ENCODE measurements at regions not wholly inside any gene's neighbourhood (a gene's known extent, or its start where the extent isn't known, plus 50 kb on each side); places are given as distances from the start of the nearest gene placed in this dataset.

DNA sequence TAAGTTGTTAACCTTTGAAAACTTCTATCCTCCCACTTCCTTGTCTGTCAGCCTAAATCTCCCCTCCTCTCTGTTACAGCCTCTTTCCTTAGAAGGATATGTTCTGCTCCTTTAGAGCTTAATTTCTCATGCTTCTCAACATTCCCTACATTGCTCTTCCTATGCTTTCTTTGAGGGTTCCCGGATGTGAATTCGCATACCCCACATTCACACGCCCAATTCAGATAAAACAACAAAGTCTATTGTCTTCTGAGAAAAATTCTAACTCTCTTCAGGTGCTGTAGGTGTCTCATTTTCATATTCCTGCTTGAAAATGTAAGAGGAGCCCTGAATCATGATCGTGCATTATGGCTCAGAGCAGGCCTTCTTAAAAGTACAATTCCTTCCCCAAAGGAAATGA, 171.8 kb upstream of the DPH6 start:
- TF ChIP-seq POLR2AphosphoS5 (IDR thresholded peaks at IDR 0.05): no peak
- TF ChIP-seq POLR2A (IDR thresholded peaks at IDR 0.05): no peak
- TF ChIP-seq, protein P1, sequence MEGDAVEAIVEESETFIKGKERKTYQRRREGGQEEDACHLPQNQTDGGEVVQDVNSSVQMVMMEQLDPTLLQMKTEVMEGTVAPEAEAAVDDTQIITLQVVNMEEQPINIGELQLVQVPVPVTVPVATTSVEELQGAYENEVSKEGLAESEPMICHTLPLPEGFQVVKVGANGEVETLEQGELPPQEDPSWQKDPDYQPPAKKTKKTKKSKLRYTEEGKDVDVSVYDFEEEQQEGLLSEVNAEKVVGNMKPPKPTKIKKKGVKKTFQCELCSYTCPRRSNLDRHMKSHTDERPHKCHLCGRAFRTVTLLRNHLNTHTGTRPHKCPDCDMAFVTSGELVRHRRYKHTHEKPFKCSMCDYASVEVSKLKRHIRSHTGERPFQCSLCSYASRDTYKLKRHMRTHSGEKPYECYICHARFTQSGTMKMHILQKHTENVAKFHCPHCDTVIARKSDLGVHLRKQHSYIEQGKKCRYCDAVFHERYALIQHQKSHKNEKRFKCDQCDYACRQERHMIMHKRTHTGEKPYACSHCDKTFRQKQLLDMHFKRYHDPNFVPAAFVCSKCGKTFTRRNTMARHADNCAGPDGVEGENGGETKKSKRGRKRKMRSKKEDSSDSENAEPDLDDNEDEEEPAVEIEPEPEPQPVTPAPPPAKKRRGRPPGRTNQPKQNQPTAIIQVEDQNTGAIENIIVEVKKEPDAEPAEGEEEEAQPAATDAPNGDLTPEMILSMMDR (IDR thresholded peaks at IDR 0.05): no peak
- TF ChIP-seq EP300 (IDR thresholded peaks at IDR 0.05): no peak
- Histone ChIP-seq H3K4me3 (no peak overlapping the region), H3K27me3 (no peaks in the 10 kb centered on the region), H3K4me1 (no peaks in the 10 kb centered on the region), H3K27ac (no peak overlapping the region), H3K9me3 (no peaks in the 10 kb centered on the region), H3K36me3 (no peaks in the 10 kb centered on the region)
- 70% methylated on average over 4 of the region's 4 CpGs for WGBS, 2 donors (ENCODE audit: low coverage in 1 of 2)
- ATAC-seq: no peak

DNA sequence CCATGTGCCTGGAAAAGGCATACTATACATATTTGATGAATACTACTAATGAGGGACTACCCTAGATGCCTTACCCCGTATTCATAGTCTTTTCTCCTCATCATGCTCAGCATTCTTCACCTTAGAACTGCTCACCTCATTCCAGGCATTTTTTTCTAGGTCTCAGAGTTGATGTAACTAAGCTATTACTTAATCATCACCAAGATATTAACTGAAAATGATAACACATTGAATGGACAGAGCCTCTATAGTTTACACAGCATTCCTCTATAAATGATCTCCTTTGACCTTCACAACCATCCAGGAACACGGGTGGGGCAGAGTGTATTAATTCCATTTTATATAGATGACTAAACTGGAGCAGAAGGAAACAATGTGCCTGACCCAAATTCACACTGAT, 174.1 kb upstream of the DPH6 start:
- H3K9me3 ChIP-seq: no peaks in the 10 kb centered on the region
- H3K27ac ChIP-seq: no peak overlapping the region
- H3K4me1 ChIP-seq: no peaks in the 10 kb centered on the region
- H3K4me3 ChIP-seq: no peak overlapping the region
- H3K36me3 ChIP-seq: no peaks in the 10 kb centered on the region
- no peak for ATAC-seq
- WGBS, 2 donors (ENCODE audit: low coverage in 1 of 2): 46 to 51% methylated on average over 2 of the region's 2 CpGs
- TF ChIP-seq POLR2A (IDR thresholded peaks at IDR 0.05) (no peak), POLR2AphosphoS5 (IDR thresholded peaks at IDR 0.05) (no peak), EP300 (IDR thresholded peaks at IDR 0.05) (no peak)
- TF ChIP-seq, protein P1 (IDR thresholded peaks at IDR 0.05): no peak
- H3K27me3 ChIP-seq: no peaks in the 10 kb centered on the region

DNA sequence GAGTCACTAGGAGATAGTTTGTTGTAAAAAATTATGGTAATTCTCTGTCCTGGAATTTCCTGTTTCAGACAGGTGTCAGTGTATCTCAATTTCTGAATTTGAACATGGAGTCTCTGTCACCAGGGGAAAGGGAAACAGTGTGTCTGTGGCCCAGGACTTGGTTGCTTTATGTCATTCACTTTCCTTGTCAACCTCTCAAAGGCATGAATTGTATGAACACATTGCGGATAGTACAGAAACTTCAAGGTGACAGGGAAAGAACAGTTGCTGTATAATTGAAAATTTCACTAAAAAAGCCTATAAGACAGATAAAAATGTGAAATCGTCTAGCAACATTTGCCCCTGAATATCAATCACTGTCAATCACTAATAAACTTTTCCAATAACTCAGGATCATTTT, 175.0 kb upstream of the DPH6 start:
- H3K36me3 ChIP-seq: no peaks in the 10 kb centered on the region
- TF ChIP-seq POLR2A (IDR thresholded peaks at IDR 0.05) (no peak), POLR2AphosphoS5 (IDR thresholded peaks at IDR 0.05) (no peak), EP300 (IDR thresholded peaks at IDR 0.05) (no peak)
- TF ChIP-seq, protein P1 (IDR thresholded peaks at IDR 0.05): no peak
- no peak overlapping the region for H3K27ac ChIP-seq
- WGBS, 2 donors (ENCODE audit: low coverage in 1 of 2): 67 to 68% methylated on average over 1 to 2 of the region's 2 CpGs
- H3K27me3 ChIP-seq: no peaks in the 10 kb centered on the region
- no peaks in the 10 kb centered on the region for H3K9me3 ChIP-seq
- no peaks in the 10 kb centered on the region for H3K4me1 ChIP-seq
- ATAC-seq: no peak
- no peak overlapping the region for H3K4me3 ChIP-seq

GRCh38 chr15:35721751-35722150, 175.8 kb upstream of the DPH6 start:
- ATAC-seq: no peak

GRCh38 chr15:35722501-35722900, 176.5 kb upstream of the DPH6 start:
- ATAC-seq: no peak
- Histone ChIP-seq H3K27me3 (no peaks in the 10 kb centered on the region), H3K4me3 (no peak overlapping the region), H3K27ac (no peak overlapping the region), H3K4me1 (no peaks in the 10 kb centered on the region), H3K9me3 (no peaks in the 10 kb centered on the region), H3K36me3 (no peaks in the 10 kb centered on the region)
- TF ChIP-seq POLR2AphosphoS5 (IDR thresholded peaks at IDR 0.05): no peak
- TF ChIP-seq POLR2A (IDR thresholded peaks at IDR 0.05): no peak
- TF ChIP-seq, protein P1 (IDR thresholded peaks at IDR 0.05): no peak
- TF ChIP-seq EP300 (IDR thresholded peaks at IDR 0.05): no peak
- 72 to 93% methylated on average over 3 of the region's 3 CpGs for WGBS, 2 donors (ENCODE audit: low coverage in 1 of 2)

More at GRCh38 chr15:35721751-35722150, 175.8 kb upstream of the DPH6 start:
- H3K27ac ChIP-seq: no peak overlapping the region
- TF ChIP-seq POLR2AphosphoS5 (IDR thresholded peaks at IDR 0.05): no peak
- TF ChIP-seq, protein P1 (IDR thresholded peaks at IDR 0.05): no peak
- TF ChIP-seq EP300 (IDR thresholded peaks at IDR 0.05): no peak
- no peak for TF ChIP-seq POLR2A (IDR thresholded peaks at IDR 0.05)
- H3K4me3 ChIP-seq: no peak overlapping the region
- no peaks in the 10 kb centered on the region for H3K4me1 ChIP-seq
- 76 to 100% methylated on average over 2 to 4 of the region's 4 CpGs for WGBS, 2 donors (ENCODE audit: low coverage in 1 of 2)
- no peaks in the 10 kb centered on the region for H3K36me3 ChIP-seq
- H3K27me3 ChIP-seq: no peaks in the 10 kb centered on the region
- no peaks in the 10 kb centered on the region for H3K9me3 ChIP-seq

Data from gastroesophageal sphincter (tissue), 4 donors.